ENCODE measurements at regions not wholly inside any gene's neighbourhood (a gene's known extent, or its start where the extent isn't known, plus 50 kb on each side); places are given as distances from the start of the nearest gene placed in this dataset.

DNA sequence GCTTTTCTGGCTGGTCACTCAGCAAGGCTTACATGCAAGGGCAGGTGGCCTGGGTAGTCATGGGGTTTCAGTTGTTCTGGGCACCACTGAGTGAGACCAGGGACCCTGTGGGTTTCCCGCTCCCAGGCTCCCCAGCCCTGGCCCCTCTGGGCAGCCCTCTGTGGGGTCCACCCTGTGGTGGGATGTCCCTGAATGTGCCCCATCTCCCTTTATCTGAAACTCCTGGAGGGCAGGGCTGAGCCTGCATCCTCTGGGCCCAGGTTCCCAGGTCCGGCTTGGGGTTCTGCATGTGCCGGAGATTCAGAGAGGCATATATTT, 1041.0 kb downstream of the BRD1 start:
- ATAC-seq (no peak), DNase-seq (no peak)
- no peaks in the 10 kb centered on the region for H3K27me3 ChIP-seq
- H3K27ac ChIP-seq: no peak overlapping the region
- intact Hi-C loops (cut with DNase I): no loop called here
- no peaks in the 10 kb centered on the region for H3K4me1 ChIP-seq
- no peaks in the 10 kb centered on the region for H3K36me3 ChIP-seq
- no peak for TF ChIP-seq CTCF (IDR thresholded peaks at IDR 0.05)
- H3K4me3 ChIP-seq: no peak overlapping the region
- no peaks in the 10 kb centered on the region for H3K9me3 ChIP-seq

DNA sequence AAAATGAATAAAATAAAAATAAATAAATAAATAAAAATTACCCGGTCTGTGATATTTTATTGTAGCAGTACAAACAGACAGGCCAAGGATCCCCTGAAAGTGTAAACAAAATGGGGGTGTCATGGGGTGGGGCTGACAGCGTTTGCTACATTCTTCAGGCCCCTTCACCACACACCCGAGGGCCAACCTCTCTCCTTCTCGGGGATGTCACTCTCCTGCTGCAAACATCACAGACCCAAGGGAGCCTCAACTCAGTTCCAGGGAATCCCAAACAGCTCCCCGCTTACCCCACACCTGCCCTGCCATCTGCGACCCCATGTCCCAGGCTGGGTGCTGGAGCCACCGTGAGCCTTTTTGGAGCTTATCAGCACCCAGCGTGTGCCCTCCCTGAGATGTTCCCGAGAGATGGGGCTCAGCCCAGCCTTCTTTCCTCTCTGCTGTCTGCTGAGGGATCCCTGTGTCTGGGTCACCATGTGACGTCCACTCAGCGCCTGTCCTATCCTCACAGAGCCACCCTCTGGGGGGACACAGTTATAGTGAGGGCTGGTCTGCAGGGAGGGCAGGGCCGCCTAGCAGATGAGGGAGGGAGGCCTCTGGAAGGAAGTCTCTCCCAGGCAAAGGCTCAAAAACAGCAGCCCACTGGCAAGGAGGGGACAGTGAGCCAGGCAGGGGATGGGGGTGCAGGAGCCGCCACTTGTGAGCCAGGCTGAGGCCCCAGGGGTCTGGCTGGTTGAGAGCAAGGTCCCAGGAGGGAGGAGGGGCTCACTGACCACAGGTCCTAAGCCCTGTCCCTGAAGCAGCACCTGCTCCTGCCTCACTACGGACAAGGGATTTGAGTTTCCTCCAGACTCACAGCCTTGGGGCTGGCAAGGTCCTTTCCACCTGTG, 1041.6 kb downstream of the BRD1 start:
- Histone ChIP-seq H3K36me3 (no peaks in the 10 kb centered on the region), H3K9me3 (no peaks in the 10 kb centered on the region), H3K4me3 (no peak overlapping the region), H3K27me3 (no peaks in the 10 kb centered on the region), H3K27ac (no peak overlapping the region), H3K4me1 (no peaks in the 10 kb centered on the region)
- ATAC-seq (no peak), DNase-seq (no peak)
- no peak for TF ChIP-seq CTCF (IDR thresholded peaks at IDR 0.05)
- intact Hi-C loops (cut with DNase I): no loop called here

DNA sequence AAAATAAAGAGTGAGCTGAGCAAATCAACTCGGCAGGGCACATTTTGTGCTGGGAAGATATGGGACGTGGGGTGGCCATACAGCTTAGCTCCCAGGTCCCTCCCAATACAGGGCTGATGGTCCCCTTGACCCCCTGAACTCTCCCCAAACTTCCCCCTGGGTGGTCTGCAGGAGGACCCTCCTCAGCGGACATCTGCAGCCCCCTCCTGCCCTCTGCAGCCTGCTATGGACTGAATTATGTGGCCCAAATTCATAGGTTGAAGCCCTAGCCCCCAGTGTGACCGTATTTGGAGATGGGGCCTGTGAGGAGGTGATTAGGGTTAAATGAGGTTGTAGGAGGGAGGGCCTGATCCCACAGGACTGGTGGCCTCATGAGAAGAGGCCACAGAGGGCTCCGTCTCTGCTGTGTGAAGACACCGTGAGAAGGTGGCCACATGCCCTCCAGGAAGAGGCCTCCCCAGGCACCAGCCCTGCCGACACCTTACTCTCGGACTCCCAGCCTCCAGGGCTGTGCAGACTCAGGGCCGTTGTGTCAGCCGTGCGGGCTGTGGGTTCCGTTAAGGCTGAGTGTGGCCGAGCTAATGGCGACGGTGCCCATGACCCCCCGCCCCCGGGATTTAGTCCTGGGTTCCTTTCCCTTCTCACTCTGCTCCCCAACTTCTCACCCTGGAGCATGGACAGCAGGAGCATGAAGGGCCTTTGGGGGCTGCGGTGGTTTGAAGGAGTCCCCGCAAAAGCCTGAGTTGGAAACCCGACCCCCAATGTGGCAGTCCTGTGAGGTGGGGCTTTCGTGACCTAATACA, 1042.8 kb downstream of the BRD1 start:
- TF ChIP-seq CTCF (IDR thresholded peaks at IDR 0.05): no peak
- Histone ChIP-seq H3K36me3 (no peaks in the 10 kb centered on the region), H3K27me3 (no peaks in the 10 kb centered on the region), H3K4me3 (no peak overlapping the region), H3K4me1 (no peaks in the 10 kb centered on the region), H3K9me3 (no peaks in the 10 kb centered on the region), H3K27ac (no peak overlapping the region)
- ATAC-seq (no peak), DNase-seq (no peak)
- intact Hi-C loops (cut with DNase I): no loop called here

DNA sequence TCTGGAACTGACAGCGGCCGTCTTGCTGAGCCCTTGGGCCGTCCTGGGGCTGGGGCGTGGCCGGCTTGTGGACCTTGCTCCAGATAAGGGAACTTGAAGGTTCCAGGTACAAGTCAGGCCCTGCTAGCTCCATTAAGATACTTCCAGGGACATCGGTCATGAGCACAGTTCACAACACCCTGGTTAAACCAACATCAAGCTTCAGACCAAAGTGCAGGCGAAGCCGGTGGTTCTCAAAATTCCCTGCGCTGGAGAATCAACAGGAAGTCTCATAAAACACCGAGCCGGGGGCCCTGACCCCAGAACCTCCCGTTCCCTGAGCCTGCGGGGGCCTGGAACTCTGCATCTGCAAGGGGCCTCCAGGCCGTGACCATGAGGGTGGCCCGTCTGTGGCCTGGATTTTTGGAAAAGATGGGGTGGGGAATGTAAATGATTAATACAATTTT, 1043.8 kb downstream of the BRD1 start:
- intact Hi-C loops (cut with DNase I): no loop called here
- no peak for TF ChIP-seq CTCF (IDR thresholded peaks at IDR 0.05)
- Histone ChIP-seq H3K27me3 (no peaks in the 10 kb centered on the region), H3K27ac (no peak overlapping the region), H3K36me3 (no peaks in the 10 kb centered on the region), H3K9me3 (no peaks in the 10 kb centered on the region), H3K4me1 (no peaks in the 10 kb centered on the region), H3K4me3 (no peak overlapping the region)
- DNase-seq (no peak), ATAC-seq (no peak)

DNA sequence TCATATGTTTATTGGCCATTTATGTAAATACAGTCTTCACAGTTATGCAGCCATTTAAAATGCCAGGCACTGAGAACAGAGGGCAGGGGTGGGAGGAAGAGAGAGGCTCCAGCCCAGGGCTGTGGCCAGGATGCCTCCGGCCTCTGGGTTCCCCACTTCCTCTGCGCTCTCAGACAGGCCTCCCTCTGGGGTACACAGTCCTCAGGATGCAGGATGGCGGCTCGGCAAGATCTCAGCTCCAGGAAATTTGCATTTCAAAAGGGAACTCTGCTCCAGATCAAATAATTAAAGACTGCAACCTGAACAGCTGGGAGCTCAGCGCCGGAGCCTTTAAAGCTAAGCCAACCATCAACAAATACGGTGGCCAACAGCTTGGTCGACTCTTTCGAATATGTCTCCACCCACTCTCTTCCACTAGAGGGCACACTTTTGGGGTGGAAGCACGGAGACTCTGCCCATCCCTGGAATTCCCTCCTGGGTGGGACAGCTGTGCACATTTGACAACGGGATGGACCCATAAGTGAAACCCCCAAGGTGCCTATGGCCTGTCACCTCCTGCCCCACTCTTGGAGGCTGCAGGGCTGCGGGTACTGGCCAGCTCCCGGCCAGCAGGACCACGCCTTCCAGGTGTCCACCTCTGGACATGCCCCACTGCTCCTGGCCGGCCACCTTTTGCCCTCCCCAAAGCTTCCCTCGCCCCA, 1044.7 kb downstream of the BRD1 start:
- Histone ChIP-seq H3K27me3 (no peaks in the 10 kb centered on the region), H3K27ac (no peak overlapping the region), H3K9me3 (peaks cover 0 to 4% of the 10 kb centered on the region in 2 donors), H3K4me3 (no peak overlapping the region), H3K4me1 (no peaks in the 10 kb centered on the region), H3K36me3 (no peaks in the 10 kb centered on the region)
- intact Hi-C loops (cut with DNase I): no loop called here
- ATAC-seq: no peak
- DNase-seq: no peak
- no peak for TF ChIP-seq CTCF (IDR thresholded peaks at IDR 0.05)

Data from left lung (tissue), 4 donors.